ENCODE measurements at regions not wholly inside any gene's neighbourhood (a gene's known extent, or its start where the extent isn't known, plus 50 kb on each side); places are given as distances from the start of the nearest gene placed in this dataset.

DNA sequence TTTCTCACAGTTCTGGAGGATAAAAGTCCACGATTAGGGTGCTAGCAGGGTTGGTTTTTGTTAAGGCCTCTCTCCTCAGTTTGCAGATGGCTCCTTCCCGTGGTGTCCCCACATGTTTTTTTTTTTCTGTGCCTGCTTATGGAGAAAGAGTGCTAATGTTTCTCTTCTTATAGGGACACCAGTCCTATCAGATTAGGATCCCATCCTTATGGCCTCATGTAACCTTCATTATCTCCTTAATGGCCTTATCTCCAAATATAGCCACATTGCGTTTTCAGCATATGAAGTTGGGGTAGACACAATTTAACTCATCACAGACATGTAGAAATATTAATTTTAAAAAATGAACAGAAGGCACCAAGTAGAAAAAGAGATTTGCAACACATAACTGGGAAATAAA is 755.7 kb upstream of the CELF4 start:
- TF ChIP-seq, protein P1, sequence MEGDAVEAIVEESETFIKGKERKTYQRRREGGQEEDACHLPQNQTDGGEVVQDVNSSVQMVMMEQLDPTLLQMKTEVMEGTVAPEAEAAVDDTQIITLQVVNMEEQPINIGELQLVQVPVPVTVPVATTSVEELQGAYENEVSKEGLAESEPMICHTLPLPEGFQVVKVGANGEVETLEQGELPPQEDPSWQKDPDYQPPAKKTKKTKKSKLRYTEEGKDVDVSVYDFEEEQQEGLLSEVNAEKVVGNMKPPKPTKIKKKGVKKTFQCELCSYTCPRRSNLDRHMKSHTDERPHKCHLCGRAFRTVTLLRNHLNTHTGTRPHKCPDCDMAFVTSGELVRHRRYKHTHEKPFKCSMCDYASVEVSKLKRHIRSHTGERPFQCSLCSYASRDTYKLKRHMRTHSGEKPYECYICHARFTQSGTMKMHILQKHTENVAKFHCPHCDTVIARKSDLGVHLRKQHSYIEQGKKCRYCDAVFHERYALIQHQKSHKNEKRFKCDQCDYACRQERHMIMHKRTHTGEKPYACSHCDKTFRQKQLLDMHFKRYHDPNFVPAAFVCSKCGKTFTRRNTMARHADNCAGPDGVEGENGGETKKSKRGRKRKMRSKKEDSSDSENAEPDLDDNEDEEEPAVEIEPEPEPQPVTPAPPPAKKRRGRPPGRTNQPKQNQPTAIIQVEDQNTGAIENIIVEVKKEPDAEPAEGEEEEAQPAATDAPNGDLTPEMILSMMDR (IDR thresholded peaks at IDR 0.05) = no peak
- no peak for TF ChIP-seq EZH2phosphoT487 (IDR thresholded peaks at IDR 0.05)
- TF ChIP-seq EZH2 (IDR thresholded peaks at IDR 0.05) = no peak
